ENCODE measurements at regions not wholly inside any gene's neighbourhood (a gene's known extent, or its start where the extent isn't known, plus 50 kb on each side); places are given as distances from the start of the nearest gene placed in this dataset.
A peak's percentile ranks its signal among the peaks of the same experiment; 100 is the strongest.
"Not testable (repeated sequence)": the region's sequence is repeated elsewhere in the genome, so short reads cannot be mapped to it uniquely, and the experiment has no call there.

- DNase-seq (ENCODE audit: low spot score), result no peak
Observed at GRCh38 chr1:70820396-70820795, 227.2 kb downstream of the PTGER3 start.

- no peak for DNase-seq (ENCODE audit: low spot score)
Observed at GRCh38 chr1:70820995-70821394, 226.6 kb downstream of the PTGER3 start.

GRCh38 chr1:70826428-70826827 is 221.2 kb downstream of the PTGER3 start:
- DNase-seq (ENCODE audit: low spot score), result no peak

GRCh38 chr1:70827030-70827429 is 220.6 kb downstream of the PTGER3 start:
- no peak for DNase-seq (ENCODE audit: low spot score)

GRCh38 chr1:70828177-70828576 is 219.4 kb downstream of the PTGER3 start:
- no peak for DNase-seq (ENCODE audit: low spot score)

GRCh38 chr1:70834365-70834764 is 213.3 kb downstream of the PTGER3 start:
- not testable (repeated sequence) for DNase-seq (ENCODE audit: low spot score)

GRCh38 chr1:70836456-70836855 is 211.2 kb downstream of the PTGER3 start:
- no peak for DNase-seq (ENCODE audit: low spot score)

GRCh38 chr1:70840260-70840953 is 207.2 kb downstream of the PTGER3 start:
- DNase-seq (ENCODE audit: low spot score), result no peak

- no peak for DNase-seq (ENCODE audit: low spot score)
Observed at GRCh38 chr1:70842562-70842961, 205.1 kb downstream of the PTGER3 start.

- DNase-seq (ENCODE audit: low spot score), result no peak
Observed at GRCh38 chr1:70843452-70843851, 204.2 kb downstream of the PTGER3 start.

GRCh38 chr1:70847013-70847412 is 200.6 kb downstream of the PTGER3 start:
- DNase-seq (ENCODE audit: low spot score), result peak; percentile 59

- DNase-seq (ENCODE audit: low spot score), result no peak
Observed at GRCh38 chr1:70855203-70855602, 192.4 kb downstream of the PTGER3 start.

GRCh38 chr1:70856201-70856600 is 191.4 kb downstream of the PTGER3 start:
- no peak for DNase-seq (ENCODE audit: low spot score)

GRCh38 chr1:70863239-70863638 is 184.4 kb downstream of the PTGER3 start:
- DNase-seq (ENCODE audit: low spot score), result no peak

GRCh38 chr1:70864302-70864701 is 183.3 kb downstream of the PTGER3 start:
- DNase-seq (ENCODE audit: low spot score), result no peak

- no peak for DNase-seq (ENCODE audit: low spot score)
Observed at GRCh38 chr1:70866542-70867264, 180.9 kb downstream of the PTGER3 start.

- DNase-seq (ENCODE audit: low spot score), result no peak
Observed at GRCh38 chr1:70871790-70872189, 175.8 kb downstream of the PTGER3 start.

GRCh38 chr1:70874063-70874462 is 173.6 kb downstream of the PTGER3 start:
- no peak for DNase-seq (ENCODE audit: low spot score)

GRCh38 chr1:70874818-70875217 is 172.8 kb downstream of the PTGER3 start:
- DNase-seq (ENCODE audit: low spot score), result no peak

GRCh38 chr1:70877343-70877742 is 170.3 kb downstream of the PTGER3 start:
- DNase-seq (ENCODE audit: low spot score), result no peak

GRCh38 chr1:70887936-70888335 is 159.7 kb downstream of the PTGER3 start:
- DNase-seq (ENCODE audit: low spot score), result no peak

GRCh38 chr1:70888722-70889121 is 158.9 kb downstream of the PTGER3 start:
- DNase-seq (ENCODE audit: low spot score), result no peak

GRCh38 chr1:70890408-70890807 is 157.2 kb downstream of the PTGER3 start:
- no peak for DNase-seq (ENCODE audit: low spot score)
